ENCODE measurements at regions not wholly inside any gene's neighbourhood (a gene's known extent, or its start where the extent isn't known, plus 50 kb on each side); places are given as distances from the start of the nearest gene placed in this dataset.

DNA sequence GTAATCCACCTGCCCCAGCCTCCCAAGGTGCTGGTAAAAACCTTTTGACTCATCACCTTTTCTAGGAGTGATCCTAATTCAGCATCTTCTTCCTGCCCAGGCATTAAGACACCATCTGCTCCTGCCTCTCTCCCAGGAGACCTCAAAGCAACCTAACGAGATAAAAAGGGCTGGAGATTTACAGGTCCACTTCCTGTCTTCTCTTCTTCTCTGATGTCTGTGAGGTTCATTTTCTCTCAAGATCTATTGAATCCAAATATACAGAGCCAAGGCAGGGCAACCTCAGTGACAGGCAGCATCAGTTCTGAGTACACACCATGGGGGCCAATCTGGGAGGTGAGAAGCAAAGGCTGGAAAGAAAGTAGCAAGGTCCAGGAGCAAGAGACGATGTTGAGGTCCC lies 219.4 kb downstream of the SETD4 start:
- Mint-ChIP-seq H3K9me3 (no peaks in the 10 kb centered on the region), H3K27ac (no peak overlapping the region; a peak in 1 of 7 replicates), H3K36me3 (ENCODE audit: insufficient read depth in 1 of 3, low read depth in 3 of 3) (no peaks in the 10 kb centered on the region), H3K4me1 (no peaks in the 10 kb centered on the region), H3K4me3 (no peak overlapping the region), H3K27me3 (ENCODE audit: low read depth) (no peaks in the 10 kb centered on the region; the same call in none of the 2 replicates)
- H4K91ac ChIP-seq (ENCODE audit: insufficient read length, low read depth, low read length): no peak overlapping the region
- no peak overlapping the region for H2BK20ac ChIP-seq (ENCODE audit: low read depth, low read length, poor library complexity, severe bottlenecking)
- H3K9me3 ChIP-seq (ENCODE audit: control insufficient read depth, low read depth, low read length): no peaks in the 10 kb centered on the region
- H4K8ac ChIP-seq (replicated peaks; ENCODE audit: insufficient read length, low read depth, low read length): no peak overlapping the region
- H3K4me2 ChIP-seq (ENCODE audit: insufficient read depth, insufficient read length, low read length): no peak overlapping the region
- H4K20me1 ChIP-seq (ENCODE audit: control insufficient read depth, insufficient read depth, insufficient read length): no peaks in the 10 kb centered on the region
- no peak overlapping the region for H4K5ac ChIP-seq (ENCODE audit: insufficient read length, low read depth, low read length)
- H3K23me2 ChIP-seq (ENCODE audit: insufficient read length, low read depth, low read length, poor library complexity, severe bottlenecking): no peaks in the 10 kb centered on the region
- H2AFZ ChIP-seq (ENCODE audit: low read length): no peak overlapping the region
- no peak overlapping the region for H3K27ac ChIP-seq (ENCODE audit: insufficient read length, low read depth, low read length)
- H3K27me3 ChIP-seq (ENCODE audit: insufficient read depth, low read length): no peaks in the 10 kb centered on the region
- no peak overlapping the region for H3T11ph ChIP-seq (ENCODE audit: low read length)
- H3K23ac ChIP-seq (ENCODE audit: insufficient read length, low read depth, low read length): no peak overlapping the region
- WGBS (ENCODE audit: extremely low coverage, insufficient read length, low lambda C conversion rate): no CpG with 5 or more reads among the region's 2 CpGs
- no peak overlapping the region for H2AK5ac ChIP-seq (ENCODE audit: insufficient read length, low read length)
- DNase-seq: no peak
- no peaks in the 10 kb centered on the region for H3K79me2 ChIP-seq (ENCODE audit: insufficient read depth, low read length)
- no peak overlapping the region for H2BK12ac ChIP-seq (ENCODE audit: insufficient read length, low read depth, low read length)
- H3K9ac ChIP-seq (ENCODE audit: extremely low read depth, insufficient read length, low read length): no peak overlapping the region
- H3K4ac ChIP-seq (ENCODE audit: low read depth, low read length): no peak overlapping the region
- TF ChIP-seq, protein P1, sequence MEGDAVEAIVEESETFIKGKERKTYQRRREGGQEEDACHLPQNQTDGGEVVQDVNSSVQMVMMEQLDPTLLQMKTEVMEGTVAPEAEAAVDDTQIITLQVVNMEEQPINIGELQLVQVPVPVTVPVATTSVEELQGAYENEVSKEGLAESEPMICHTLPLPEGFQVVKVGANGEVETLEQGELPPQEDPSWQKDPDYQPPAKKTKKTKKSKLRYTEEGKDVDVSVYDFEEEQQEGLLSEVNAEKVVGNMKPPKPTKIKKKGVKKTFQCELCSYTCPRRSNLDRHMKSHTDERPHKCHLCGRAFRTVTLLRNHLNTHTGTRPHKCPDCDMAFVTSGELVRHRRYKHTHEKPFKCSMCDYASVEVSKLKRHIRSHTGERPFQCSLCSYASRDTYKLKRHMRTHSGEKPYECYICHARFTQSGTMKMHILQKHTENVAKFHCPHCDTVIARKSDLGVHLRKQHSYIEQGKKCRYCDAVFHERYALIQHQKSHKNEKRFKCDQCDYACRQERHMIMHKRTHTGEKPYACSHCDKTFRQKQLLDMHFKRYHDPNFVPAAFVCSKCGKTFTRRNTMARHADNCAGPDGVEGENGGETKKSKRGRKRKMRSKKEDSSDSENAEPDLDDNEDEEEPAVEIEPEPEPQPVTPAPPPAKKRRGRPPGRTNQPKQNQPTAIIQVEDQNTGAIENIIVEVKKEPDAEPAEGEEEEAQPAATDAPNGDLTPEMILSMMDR (conservative IDR thresholded peaks at IDR 0.05): no peak
- no peak overlapping the region for H3K56ac ChIP-seq (ENCODE audit: insufficient read length, low read depth, low read length)
- no peaks in the 10 kb centered on the region for H3K79me1 ChIP-seq (ENCODE audit: insufficient read depth, low read depth, low read length, poor library complexity, severe bottlenecking)
- H2BK120ac ChIP-seq (ENCODE audit: low read depth, low read length, poor library complexity, severe bottlenecking): no peak overlapping the region
- no peak overlapping the region for H2BK15ac ChIP-seq (ENCODE audit: low read depth, low read length)
- H2BK5ac ChIP-seq (ENCODE audit: insufficient read length, low read length): no peak overlapping the region
- no peak overlapping the region for H3K18ac ChIP-seq (ENCODE audit: insufficient read length, low read depth, low read length)
- no peaks in the 10 kb centered on the region for H3K4me1 ChIP-seq (ENCODE audit: insufficient read depth, low read length)
- H3K14ac ChIP-seq (ENCODE audit: insufficient read depth, low read length): no peak overlapping the region

Measured in H9 (cell line).